ENCODE measurements at regions not wholly inside any gene's neighbourhood (a gene's known extent, or its start where the extent isn't known, plus 50 kb on each side); places are given as distances from the start of the nearest gene placed in this dataset.

GRCh38 chr6:85049282-85049681, 284.9 kb upstream of the TBX18 start:
- H2BK120ac ChIP-seq (ENCODE audit: low read depth, low read length) = no peak overlapping the region
- H3K4me2 ChIP-seq (ENCODE audit: low read depth, low read length) = no peak overlapping the region
- ChIA-PET CTCF (no interaction called here), POLR2A (ENCODE audit: unreplicated experiment) (no interaction called here)
- no peak overlapping the region for H2AK5ac ChIP-seq (ENCODE audit: low read depth, low read length)
- ATAC-seq (ENCODE audit: low read depth) (no peak), DNase-seq (no peak)
- TF ChIP-seq CEBPB (IDR thresholded peaks at IDR 0.05; ENCODE audit: low read depth, low read length) = no peak
- TF ChIP-seq RAD21 (IDR thresholded peaks at IDR 0.05; ENCODE audit: low read length) = no peak
- TF ChIP-seq RCOR1 (IDR thresholded peaks at IDR 0.05; ENCODE audit: insufficient replicate concordance, low read length) = no peak
- TF ChIP-seq FOS (IDR thresholded peaks at IDR 0.05; ENCODE audit: low read depth, low read length) = no peak
- TF ChIP-seq SMC3 (IDR thresholded peaks at IDR 0.05; ENCODE audit: low read depth, low read length) = no peak
- no peak for TF ChIP-seq MAZ (IDR thresholded peaks at IDR 0.05; ENCODE audit: borderline replicate concordance, low read depth, low read length)
- TF ChIP-seq BHLHE40 (IDR thresholded peaks at IDR 0.05; ENCODE audit: low read depth, low read length) = no peak
- no peak for TF ChIP-seq MAFK (IDR thresholded peaks at IDR 0.05; ENCODE audit: low read depth, low read length)
- no peak for TF ChIP-seq NFE2L2 (IDR thresholded peaks at IDR 0.05; ENCODE audit: low read depth, low read length)
- TF ChIP-seq POLR2A (IDR thresholded peaks at IDR 0.05; ENCODE audit: low read depth, low read length) = no peak
- no peak for TF ChIP-seq MXI1 (IDR thresholded peaks at IDR 0.05; ENCODE audit: borderline replicate concordance, low read depth, low read length)
- TF ChIP-seq CHD1 (IDR thresholded peaks at IDR 0.05; ENCODE audit: low read depth, low read length) = no peak
- TF ChIP-seq, protein P1, sequence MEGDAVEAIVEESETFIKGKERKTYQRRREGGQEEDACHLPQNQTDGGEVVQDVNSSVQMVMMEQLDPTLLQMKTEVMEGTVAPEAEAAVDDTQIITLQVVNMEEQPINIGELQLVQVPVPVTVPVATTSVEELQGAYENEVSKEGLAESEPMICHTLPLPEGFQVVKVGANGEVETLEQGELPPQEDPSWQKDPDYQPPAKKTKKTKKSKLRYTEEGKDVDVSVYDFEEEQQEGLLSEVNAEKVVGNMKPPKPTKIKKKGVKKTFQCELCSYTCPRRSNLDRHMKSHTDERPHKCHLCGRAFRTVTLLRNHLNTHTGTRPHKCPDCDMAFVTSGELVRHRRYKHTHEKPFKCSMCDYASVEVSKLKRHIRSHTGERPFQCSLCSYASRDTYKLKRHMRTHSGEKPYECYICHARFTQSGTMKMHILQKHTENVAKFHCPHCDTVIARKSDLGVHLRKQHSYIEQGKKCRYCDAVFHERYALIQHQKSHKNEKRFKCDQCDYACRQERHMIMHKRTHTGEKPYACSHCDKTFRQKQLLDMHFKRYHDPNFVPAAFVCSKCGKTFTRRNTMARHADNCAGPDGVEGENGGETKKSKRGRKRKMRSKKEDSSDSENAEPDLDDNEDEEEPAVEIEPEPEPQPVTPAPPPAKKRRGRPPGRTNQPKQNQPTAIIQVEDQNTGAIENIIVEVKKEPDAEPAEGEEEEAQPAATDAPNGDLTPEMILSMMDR (conservative IDR thresholded peaks at IDR 0.05; ENCODE audit: low read depth, low read length) = no peak
- TF ChIP-seq RFX5 (IDR thresholded peaks at IDR 0.05; ENCODE audit: low read depth, low read length) = no peak
- H3K4me1 ChIP-seq (ENCODE audit: control insufficient read depth, insufficient read depth, low read length) = no peaks in the 10 kb centered on the region
- H2BK5ac ChIP-seq (ENCODE audit: low read depth, low read length, poor library complexity, severe bottlenecking) = no peak overlapping the region
- BruUV-seq (replicated peaks) = no TSS peak
- no peak overlapping the region for H4K5ac ChIP-seq (ENCODE audit: low read depth, low read length)
- no peak overlapping the region for H2BK20ac ChIP-seq (ENCODE audit: low read depth, low read length)
- no peak overlapping the region for H3K4ac ChIP-seq (ENCODE audit: low read depth, low read length)
- WGBS, 2 experiments (ENCODE audit: extremely low coverage in 2 of 2, insufficient read length in 1 of 2) = no CpG with 5 or more reads among the region's 2 CpGs
- H3K56ac ChIP-seq (ENCODE audit: extremely low read depth, insufficient read depth, low read length) = no peak overlapping the region
- H4K91ac ChIP-seq (ENCODE audit: insufficient read depth, low read depth, low read length) = no peak overlapping the region
- H3K23ac ChIP-seq (ENCODE audit: low read depth, low read length) = no peak overlapping the region
- no peak overlapping the region for H4K8ac ChIP-seq (ENCODE audit: low read depth in 2 of 2, low read length in 2 of 2)
- intact Hi-C loops (cut with micrococcal nuclease) (no loop called here), dilution Hi-C loops (cut with HindIII; ENCODE audit: low sequenced_read_pairs, unreplicated experiment) (no loop called here), in situ Hi-C loops (cut with MboI; ENCODE audit: low sequenced_read_pairs) (no loop called here)
- H3K4me3 ChIP-seq (ENCODE audit: insufficient read depth, low read depth, low read length) = no peak overlapping the region
- no peaks in the 10 kb centered on the region for H4K20me1 ChIP-seq (ENCODE audit: insufficient read depth, low read length)
- no peak overlapping the region for H3K27ac ChIP-seq (ENCODE audit: insufficient read depth, low read length)
- H3K14ac ChIP-seq (replicated peaks; ENCODE audit: low read depth, low read length) = no peak overlapping the region
- no peak overlapping the region for H2AK9ac ChIP-seq (replicated peaks; ENCODE audit: low read depth, low read length, poor library complexity)
- H3K9me3 ChIP-seq (ENCODE audit: control insufficient read depth, insufficient read depth, low read length) = no peaks in the 10 kb centered on the region
- no peaks in the 10 kb centered on the region for H3K27me3 ChIP-seq (ENCODE audit: control insufficient read depth, insufficient read depth, low read length)
- H2AFZ ChIP-seq (replicated peaks; ENCODE audit: low read length, poor library complexity) = no peak overlapping the region
- no peak overlapping the region for H2BK15ac ChIP-seq (ENCODE audit: low read depth, low read length)
- no peaks in the 10 kb centered on the region for H3K36me3 ChIP-seq (ENCODE audit: control insufficient read depth, insufficient read depth, low read length)
- no peak overlapping the region for H3K18ac ChIP-seq (ENCODE audit: low read depth, low read length)
- H3K79me1 ChIP-seq (ENCODE audit: low read depth in 1 of 2, low read length in 2 of 2) = no peaks in the 10 kb centered on the region
- no peak overlapping the region for H3K9ac ChIP-seq (ENCODE audit: low read depth, low read length)
- H3K9me1 ChIP-seq (ENCODE audit: insufficient read depth, low read length) = no peaks in the 10 kb centered on the region

Measured in IMR-90 (cell line).